ENCODE measurements at regions not wholly inside any gene's neighbourhood (a gene's known extent, or its start where the extent isn't known, plus 50 kb on each side); places are given as distances from the start of the nearest gene placed in this dataset.

DNA sequence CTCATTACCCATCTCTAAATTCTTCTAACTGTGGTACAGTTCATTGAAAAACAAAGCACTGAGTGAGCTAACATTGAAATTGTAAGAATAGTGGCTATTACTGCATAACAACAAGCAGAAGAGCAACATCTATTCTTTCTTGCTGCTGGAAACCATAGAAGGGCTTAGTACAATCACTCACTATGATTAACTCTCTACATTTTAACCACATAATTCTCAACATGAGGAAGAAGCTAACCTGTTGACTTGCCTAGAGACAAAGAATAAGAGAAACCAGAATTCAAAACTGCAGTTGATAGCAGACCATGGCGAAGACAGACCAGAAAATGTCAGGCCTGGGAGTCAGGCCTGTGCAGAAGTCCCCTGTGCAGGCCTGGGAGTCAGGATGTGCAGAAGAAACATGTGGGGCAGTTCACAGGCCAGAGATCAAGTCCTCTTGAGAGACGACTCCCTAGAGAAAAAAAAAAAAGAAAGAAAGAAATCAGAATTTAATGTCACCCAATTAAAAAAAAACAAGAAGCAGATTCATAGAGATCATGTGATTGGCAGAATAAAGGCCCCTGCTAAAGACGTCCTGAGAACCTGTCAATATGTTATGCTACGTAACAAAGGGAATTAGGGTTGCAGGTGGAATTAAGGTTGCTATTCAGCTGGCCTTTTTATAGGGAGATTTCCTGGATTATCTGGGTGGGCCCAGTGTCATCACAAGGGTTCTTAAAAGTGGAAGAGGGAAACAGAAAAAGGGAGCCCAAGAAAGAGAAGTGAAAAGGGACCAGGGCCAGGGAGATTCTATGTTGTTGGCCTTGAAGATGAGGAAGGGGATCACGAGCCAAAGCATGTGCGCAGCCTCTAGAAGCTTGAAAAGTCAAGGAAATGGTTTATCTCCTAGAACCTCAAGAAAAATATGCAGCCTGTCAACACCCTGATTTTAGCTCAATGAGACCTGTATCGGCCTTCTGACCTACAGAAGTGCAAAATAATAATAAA lies 94.9 kb downstream of the MRPL39 start:
- Histone ChIP-seq H3K27ac (ENCODE audit: low read depth, low read length) (no peak overlapping the region), H3K79me1 (ENCODE audit: low read length) (no peaks in the 10 kb centered on the region), H3K9ac (ENCODE audit: low read length) (no peak overlapping the region), H3K56ac (ENCODE audit: low read length) (no peak overlapping the region), H3K36me3 (ENCODE audit: control insufficient read depth, insufficient read depth, low read length) (no peaks in the 10 kb centered on the region), H3K23ac (ENCODE audit: low read length) (no peak overlapping the region), H3K4me1 (ENCODE audit: control insufficient read depth, low read depth, low read length) (no peaks in the 10 kb centered on the region), H3K4me3 (ENCODE audit: low read length) (no peak overlapping the region), H4K5ac (ENCODE audit: low read length) (no peak overlapping the region), H2BK120ac (ENCODE audit: low read depth, low read length) (no peak overlapping the region), H4K8ac (ENCODE audit: low read depth, low read length) (no peak overlapping the region), H3K79me2 (ENCODE audit: control insufficient read depth, insufficient read depth, low read length) (no peaks in the 10 kb centered on the region), H3K4me2 (ENCODE audit: low read length) (no peak overlapping the region), H3K4ac (ENCODE audit: low read depth, low read length) (no peak overlapping the region), H2AK5ac (ENCODE audit: low read length) (no peak overlapping the region), H2BK15ac (replicated peaks; ENCODE audit: low read depth) (no peak overlapping the region), H3K27me3 (ENCODE audit: insufficient read depth, low read length, poor library complexity) (no peaks in the 10 kb centered on the region), H2BK5ac (ENCODE audit: low read length) (no peak overlapping the region), H3K18ac (ENCODE audit: low read length) (no peak overlapping the region)
- DNase-seq = no peak
- WGBS (ENCODE audit: extremely low coverage, insufficient coverage, low lambda C conversion rate) = no CpG with 5 or more reads among the region's 7 CpGs

DNA sequence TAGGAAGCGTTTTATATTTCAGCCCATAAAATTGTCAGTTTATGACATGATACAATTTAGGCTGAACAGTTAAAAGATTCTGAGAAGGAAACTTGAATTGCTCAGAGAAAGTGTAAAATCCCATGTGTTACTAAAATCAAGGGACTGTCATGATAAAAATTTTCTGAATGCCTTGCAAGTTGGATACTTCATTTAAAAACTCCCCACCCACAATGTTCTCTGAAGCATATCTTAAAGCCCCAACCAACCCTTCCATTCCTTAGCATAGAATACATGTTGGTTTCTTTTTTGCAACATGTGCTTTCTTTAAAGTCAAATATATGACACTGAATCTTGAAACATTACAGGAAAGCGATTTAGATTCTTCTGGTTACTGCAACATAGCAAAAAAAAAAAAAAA lies 97.4 kb downstream of the MRPL39 start:
- no peak overlapping the region for H3K9ac ChIP-seq (ENCODE audit: low read length)

DNA sequence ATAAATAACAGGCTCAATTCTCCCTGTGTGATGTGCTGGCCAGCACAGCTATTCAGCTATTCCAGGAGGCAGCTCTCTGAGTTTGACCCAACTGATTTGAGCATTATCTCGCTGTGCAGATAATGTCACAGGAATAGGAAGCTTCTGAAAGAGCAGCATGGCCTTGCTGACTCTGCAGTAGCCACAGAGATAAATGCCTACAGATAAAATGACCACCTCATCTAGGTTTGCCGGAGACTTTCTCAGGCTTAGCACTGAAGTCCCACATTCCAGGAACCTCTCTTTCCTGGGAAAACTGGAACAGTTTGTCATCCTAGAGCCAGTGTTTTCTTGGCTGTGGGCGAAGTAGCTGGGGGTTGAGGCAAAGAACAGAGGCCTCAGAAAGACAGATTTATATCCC lies 98.9 kb downstream of the MRPL39 start:
- Histone ChIP-seq H4K8ac (ENCODE audit: low read depth, low read length) (no peak overlapping the region), H4K5ac (ENCODE audit: low read length) (no peak overlapping the region), H3K79me2 (ENCODE audit: control insufficient read depth, insufficient read depth, low read length) (no peaks in the 10 kb centered on the region), H3K18ac (ENCODE audit: low read length) (no peak overlapping the region), H2BK5ac (ENCODE audit: low read length) (no peak overlapping the region), H3K36me3 (ENCODE audit: control insufficient read depth, insufficient read depth, low read length) (no peaks in the 10 kb centered on the region), H3K4me1 (ENCODE audit: control insufficient read depth, low read depth, low read length) (no peaks in the 10 kb centered on the region), H2BK120ac (ENCODE audit: low read depth, low read length) (no peak overlapping the region), H3K27ac (ENCODE audit: low read depth, low read length) (no peak overlapping the region), H3K4ac (ENCODE audit: low read depth, low read length) (no peak overlapping the region), H3K27me3 (ENCODE audit: insufficient read depth, low read length, poor library complexity) (no peaks in the 10 kb centered on the region), H3K56ac (ENCODE audit: low read length) (no peak overlapping the region), H2AK5ac (ENCODE audit: low read length) (no peak overlapping the region), H3K4me3 (ENCODE audit: low read length) (no peak overlapping the region), H3K9ac (ENCODE audit: low read length) (no peak overlapping the region), H3K4me2 (ENCODE audit: low read length) (no peak overlapping the region), H3K23ac (ENCODE audit: low read length) (no peak overlapping the region), H3K79me1 (ENCODE audit: low read length) (no peaks in the 10 kb centered on the region), H2BK15ac (replicated peaks; ENCODE audit: low read depth) (no peak overlapping the region)
- peak; percentile 58 for DNase-seq
- WGBS (ENCODE audit: extremely low coverage, insufficient coverage, low lambda C conversion rate) = no CpG with 5 or more reads among the region's 3 CpGs

More for the DNA sequence above, 97.4 kb downstream of the MRPL39 start:
- H3K4me3 ChIP-seq (ENCODE audit: low read length) = no peak overlapping the region
- H3K27ac ChIP-seq (ENCODE audit: low read depth, low read length) = no peak overlapping the region
- WGBS (ENCODE audit: extremely low coverage, insufficient coverage, low lambda C conversion rate) = 100% methylated on average over 1 of the region's 2 CpGs
- no peaks in the 10 kb centered on the region for H3K4me1 ChIP-seq (ENCODE audit: control insufficient read depth, low read depth, low read length)
- DNase-seq = no peak
- no peak overlapping the region for H3K4me2 ChIP-seq (ENCODE audit: low read length)
- no peaks in the 10 kb centered on the region for H3K79me1 ChIP-seq (ENCODE audit: low read length)
- no peak overlapping the region for H4K5ac ChIP-seq (ENCODE audit: low read length)
- no peak overlapping the region for H3K23ac ChIP-seq (ENCODE audit: low read length)
- H3K4ac ChIP-seq (ENCODE audit: low read depth, low read length) = no peak overlapping the region
- H2BK120ac ChIP-seq (ENCODE audit: low read depth, low read length) = no peak overlapping the region
- no peaks in the 10 kb centered on the region for H3K27me3 ChIP-seq (ENCODE audit: insufficient read depth, low read length, poor library complexity)
- no peak overlapping the region for H2BK15ac ChIP-seq (replicated peaks; ENCODE audit: low read depth)
- no peak overlapping the region for H2BK5ac ChIP-seq (ENCODE audit: low read length)
- H3K56ac ChIP-seq (ENCODE audit: low read length) = no peak overlapping the region
- no peak overlapping the region for H3K18ac ChIP-seq (ENCODE audit: low read length)
- H3K79me2 ChIP-seq (ENCODE audit: control insufficient read depth, insufficient read depth, low read length) = no peaks in the 10 kb centered on the region
- no peak overlapping the region for H4K8ac ChIP-seq (ENCODE audit: low read depth, low read length)
- no peaks in the 10 kb centered on the region for H3K36me3 ChIP-seq (ENCODE audit: control insufficient read depth, insufficient read depth, low read length)
- H2AK5ac ChIP-seq (ENCODE audit: low read length) = no peak overlapping the region

DNA sequence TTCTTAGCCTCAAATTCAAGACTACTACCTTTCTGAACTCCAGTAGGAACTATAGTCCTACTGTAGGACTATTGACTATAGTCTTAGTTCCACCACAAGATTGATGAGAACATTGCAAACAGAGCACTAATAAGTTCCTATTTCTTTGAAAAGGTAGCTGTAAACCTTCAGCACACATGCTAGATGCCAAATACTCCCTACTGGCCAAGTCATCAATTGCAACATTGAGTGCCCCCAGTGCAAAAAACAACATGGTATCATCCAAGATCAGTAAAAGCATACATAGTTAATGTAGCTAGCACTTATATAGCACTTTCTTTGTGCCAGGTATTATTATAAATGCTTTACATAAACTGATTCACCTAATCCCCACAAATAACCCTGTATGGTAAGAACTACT lies 99.8 kb downstream of the MRPL39 start:
- H2BK15ac ChIP-seq (replicated peaks; ENCODE audit: low read depth) = no peak overlapping the region
- peak; percentile 26 for DNase-seq
- H3K23ac ChIP-seq (ENCODE audit: low read length) = no peak overlapping the region
- H3K4ac ChIP-seq (ENCODE audit: low read depth, low read length) = no peak overlapping the region
- H4K8ac ChIP-seq (ENCODE audit: low read depth, low read length) = no peak overlapping the region
- H3K79me2 ChIP-seq (ENCODE audit: control insufficient read depth, insufficient read depth, low read length) = no peaks in the 10 kb centered on the region
- no peak overlapping the region for H3K4me2 ChIP-seq (ENCODE audit: low read length)
- no peaks in the 10 kb centered on the region for H3K27me3 ChIP-seq (ENCODE audit: insufficient read depth, low read length, poor library complexity)
- H3K36me3 ChIP-seq (ENCODE audit: control insufficient read depth, insufficient read depth, low read length) = no peaks in the 10 kb centered on the region
- no peak overlapping the region for H3K18ac ChIP-seq (ENCODE audit: low read length)
- H3K9ac ChIP-seq (ENCODE audit: low read length) = no peak overlapping the region
- H3K56ac ChIP-seq (ENCODE audit: low read length) = no peak overlapping the region
- no peak overlapping the region for H2BK120ac ChIP-seq (ENCODE audit: low read depth, low read length)
- no peak overlapping the region for H2BK5ac ChIP-seq (ENCODE audit: low read length)
- no peak overlapping the region for H3K4me3 ChIP-seq (ENCODE audit: low read length)
- no peaks in the 10 kb centered on the region for H3K4me1 ChIP-seq (ENCODE audit: control insufficient read depth, low read depth, low read length)
- no peaks in the 10 kb centered on the region for H3K79me1 ChIP-seq (ENCODE audit: low read length)
- no peak overlapping the region for H3K27ac ChIP-seq (ENCODE audit: low read depth, low read length)
- H4K5ac ChIP-seq (ENCODE audit: low read length) = no peak overlapping the region
- no peak overlapping the region for H2AK5ac ChIP-seq (ENCODE audit: low read length)

DNA sequence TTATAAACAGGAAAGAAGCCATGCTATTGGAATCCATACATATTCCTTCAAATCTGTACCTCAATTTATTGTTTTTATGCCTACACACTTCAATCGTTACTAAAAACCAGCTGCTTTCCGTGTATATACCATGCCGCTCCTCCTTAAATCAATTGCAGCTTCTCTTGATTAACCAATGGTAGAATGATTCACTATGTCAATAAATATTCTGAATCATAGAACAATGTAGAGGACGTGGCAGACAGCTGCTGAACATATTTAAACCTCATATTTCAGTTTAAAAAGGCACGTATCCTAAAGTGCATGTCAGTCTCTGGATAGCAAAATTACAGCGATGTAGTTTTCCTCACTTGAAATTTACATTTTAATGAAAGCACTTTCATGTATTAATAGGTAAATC lies 100.4 kb downstream of the MRPL39 start:
- Histone ChIP-seq H3K4ac (ENCODE audit: low read depth, low read length) (no peak overlapping the region), H4K8ac (ENCODE audit: low read depth, low read length) (no peak overlapping the region), H3K23ac (ENCODE audit: low read length) (no peak overlapping the region), H2AK5ac (ENCODE audit: low read length) (no peak overlapping the region), H3K56ac (ENCODE audit: low read length) (no peak overlapping the region), H3K27ac (ENCODE audit: low read depth, low read length) (no peak overlapping the region), H2BK15ac (replicated peaks; ENCODE audit: low read depth) (no peak overlapping the region), H3K4me1 (ENCODE audit: control insufficient read depth, low read depth, low read length) (no peaks in the 10 kb centered on the region), H3K79me2 (ENCODE audit: control insufficient read depth, insufficient read depth, low read length) (no peaks in the 10 kb centered on the region), H4K5ac (ENCODE audit: low read length) (no peak overlapping the region), H3K79me1 (ENCODE audit: low read length) (no peaks in the 10 kb centered on the region), H3K27me3 (ENCODE audit: insufficient read depth, low read length, poor library complexity) (no peaks in the 10 kb centered on the region), H3K4me2 (ENCODE audit: low read length) (no peak overlapping the region), H2BK5ac (ENCODE audit: low read length) (no peak overlapping the region), H3K18ac (ENCODE audit: low read length) (no peak overlapping the region), H3K4me3 (ENCODE audit: low read length) (no peak overlapping the region), H2BK120ac (ENCODE audit: low read depth, low read length) (no peak overlapping the region), H3K9ac (ENCODE audit: low read length) (no peak overlapping the region), H3K36me3 (ENCODE audit: control insufficient read depth, insufficient read depth, low read length) (no peaks in the 10 kb centered on the region)
- 100% methylated on average over 2 of the region's 6 CpGs for WGBS (ENCODE audit: extremely low coverage, insufficient coverage, low lambda C conversion rate)
- DNase-seq = no peak

DNA sequence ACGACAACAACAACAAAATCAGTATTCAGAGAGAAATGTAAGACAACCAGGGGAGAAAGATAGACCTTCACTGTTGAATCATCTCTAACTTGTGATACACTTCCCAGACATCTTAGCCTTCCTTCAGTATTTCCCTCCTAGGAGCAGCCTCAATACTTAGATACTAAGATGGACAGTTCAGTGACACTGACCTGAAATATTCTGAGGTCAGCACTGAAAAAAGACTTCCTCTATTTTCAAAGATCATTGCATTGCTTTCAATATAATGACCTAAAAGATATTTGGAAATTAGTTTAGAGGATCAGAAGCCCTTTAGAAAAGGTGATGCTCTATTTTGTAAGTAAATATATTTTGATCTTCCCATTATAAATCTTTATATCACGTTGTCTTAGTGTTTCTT lies 101.0 kb downstream of the MRPL39 start:
- Histone ChIP-seq H3K79me2 (ENCODE audit: control insufficient read depth, insufficient read depth, low read length) (no peaks in the 10 kb centered on the region), H4K5ac (ENCODE audit: low read length) (no peak overlapping the region), H3K4ac (ENCODE audit: low read depth, low read length) (no peak overlapping the region), H3K4me2 (ENCODE audit: low read length) (no peak overlapping the region), H3K9ac (ENCODE audit: low read length) (no peak overlapping the region), H3K27me3 (ENCODE audit: insufficient read depth, low read length, poor library complexity) (no peaks in the 10 kb centered on the region), H3K23ac (ENCODE audit: low read length) (no peak overlapping the region), H3K18ac (ENCODE audit: low read length) (no peak overlapping the region), H4K8ac (ENCODE audit: low read depth, low read length) (no peak overlapping the region), H3K56ac (ENCODE audit: low read length) (no peak overlapping the region), H2BK15ac (replicated peaks; ENCODE audit: low read depth) (no peak overlapping the region), H2BK120ac (ENCODE audit: low read depth, low read length) (no peak overlapping the region), H3K36me3 (ENCODE audit: control insufficient read depth, insufficient read depth, low read length) (no peaks in the 10 kb centered on the region), H2BK5ac (ENCODE audit: low read length) (no peak overlapping the region), H3K79me1 (ENCODE audit: low read length) (no peaks in the 10 kb centered on the region), H2AK5ac (ENCODE audit: low read length) (no peak overlapping the region), H3K27ac (ENCODE audit: low read depth, low read length) (no peak overlapping the region), H3K4me1 (ENCODE audit: control insufficient read depth, low read depth, low read length) (no peaks in the 10 kb centered on the region), H3K4me3 (ENCODE audit: low read length) (no peak overlapping the region)
- WGBS (ENCODE audit: extremely low coverage, insufficient coverage, low lambda C conversion rate) = no CpG with 5 or more reads among the region's 2 CpGs
- DNase-seq = no peak
